Muscle layer of colon (tissue), 2 donors: ENCODE measurements at regions not wholly inside any gene's neighbourhood (a gene's known extent, or its start where the extent isn't known, plus 50 kb on each side); places are given as distances from the start of the nearest gene placed in this dataset.
A peak's percentile ranks its signal among the peaks of the same experiment; 100 is the strongest.

Source experiments
- H3K27ac ChIP-seq: one replicate; pipeline ENCODE4 v1.7.0; 2013; ENCODE audit warnings: low read depth, mild to moderate bottlenecking, low read length, moderate library complexity
- H3K27me3 ChIP-seq, 2 donors: one replicate each; pipeline ENCODE4 v1.7.0; 2013; ENCODE audit warnings: low read length in 2 of 2, mild to moderate bottlenecking in 2 of 2; ENCODE audit not compliant: insufficient read depth in 2 of 2, control insufficient read depth in 1 of 2
- H3K36me3 ChIP-seq: one replicate; pipeline ENCODE4 v1.7.0; 2013; ENCODE audit warnings: mild to moderate bottlenecking, low read length; ENCODE audit not compliant: insufficient read depth
- H3K4me1 ChIP-seq: one replicate; pipeline ENCODE4 v1.7.0; 2013; ENCODE audit warnings: mild to moderate bottlenecking, low read length; ENCODE audit not compliant: insufficient read depth
- H3K4me3 ChIP-seq, 2 donors: one replicate each; pipeline ENCODE4 v1.7.0; 2013; ENCODE audit warnings: low read length in 2 of 2, low read depth in 1 of 2, mild to moderate bottlenecking in 1 of 2, moderate library complexity in 1 of 2
- H3K9ac ChIP-seq: one replicate; pipeline ENCODE4 v1.7.0; 2013; ENCODE audit warnings: low read length
- H3K9me3 ChIP-seq: one replicate; pipeline ENCODE4 v1.7.0; 2013; ENCODE audit warnings: mild to moderate bottlenecking, low read length
- donor health status: abdominal sarcoma.
- donor health status: Adenocarcinoma of cecum.

- no peak overlapping the region for H3K9ac ChIP-seq
- no peaks in the 10 kb centered on the region for H3K27me3 ChIP-seq
- H3K36me3 ChIP-seq, result no peaks in the 10 kb centered on the region
- peaks cover 4% of the 10 kb centered on the region for H3K4me1 ChIP-seq
- H3K9me3 ChIP-seq, result no peaks in the 10 kb centered on the region
- H3K4me3 ChIP-seq, result peak overlapping the region in 1 of 2 donors; percentile 43
- no peak overlapping the region for H3K27ac ChIP-seq
Observed at GRCh38 chr5:174419540-174420132, 304.7 kb upstream of the MSX2 start.

GRCh38 chr5:174420651-174421407 lies 303.6 kb upstream of the MSX2 start:
- Histone ChIP-seq H3K27ac (no peak overlapping the region), H3K4me3 (no peak overlapping the region), H3K9me3 (no peaks in the 10 kb centered on the region), H3K27me3 (no peaks in the 10 kb centered on the region), H3K9ac (no peak overlapping the region), H3K4me1 (peaks cover 4% of the 10 kb centered on the region), H3K36me3 (no peaks in the 10 kb centered on the region)

DNA sequence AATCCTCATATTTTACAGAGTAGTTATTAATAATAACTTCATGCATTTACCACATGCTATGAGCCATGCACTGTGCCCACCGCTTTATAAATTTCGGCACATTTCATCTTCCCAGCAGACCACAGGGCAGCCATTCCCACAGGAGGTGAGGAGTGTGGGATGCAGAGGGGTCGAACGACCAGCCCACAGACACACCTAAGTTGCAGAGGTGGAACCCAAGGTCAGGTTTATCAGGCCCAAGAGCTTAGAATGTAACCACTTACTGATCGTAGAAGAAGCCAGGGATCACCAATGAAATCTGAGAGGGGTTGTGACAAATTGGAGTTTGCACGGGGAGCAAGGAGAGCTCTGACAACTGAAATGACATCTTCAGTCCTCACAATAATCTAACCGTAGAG lies 303.0 kb upstream of the MSX2 start:
- Histone ChIP-seq H3K4me3 (no peak overlapping the region), H3K27ac (no peak overlapping the region), H3K36me3 (no peaks in the 10 kb centered on the region), H3K9ac (no peak overlapping the region), H3K9me3 (no peaks in the 10 kb centered on the region), H3K4me1 (peaks cover 4% of the 10 kb centered on the region), H3K27me3 (no peaks in the 10 kb centered on the region)

DNA sequence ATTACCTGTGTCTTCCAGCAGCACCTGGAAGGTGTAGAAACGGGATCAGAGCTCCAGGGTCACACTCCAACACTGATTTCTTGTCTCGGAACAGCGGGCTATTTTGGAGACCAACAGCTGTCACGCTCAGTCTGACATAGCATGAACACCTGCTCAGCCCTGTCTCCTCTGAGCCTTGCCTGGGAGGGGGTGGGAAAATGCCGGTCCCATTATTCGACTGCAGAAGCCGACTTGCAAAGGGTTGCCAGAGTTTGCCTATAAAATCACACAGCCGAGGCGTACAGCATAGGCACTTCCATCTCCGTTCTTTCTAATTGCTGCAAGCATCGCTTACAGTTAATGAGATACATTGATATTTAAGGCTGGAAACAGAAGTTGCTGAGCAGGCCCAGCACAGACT lies 300.8 kb upstream of the MSX2 start:
- Histone ChIP-seq H3K9me3 (no peaks in the 10 kb centered on the region), H3K4me1 (peaks cover 4% of the 10 kb centered on the region), H3K4me3 (no peak overlapping the region), H3K27me3 (no peaks in the 10 kb centered on the region), H3K27ac (no peak overlapping the region), H3K36me3 (no peaks in the 10 kb centered on the region), H3K9ac (no peak overlapping the region)

DNA sequence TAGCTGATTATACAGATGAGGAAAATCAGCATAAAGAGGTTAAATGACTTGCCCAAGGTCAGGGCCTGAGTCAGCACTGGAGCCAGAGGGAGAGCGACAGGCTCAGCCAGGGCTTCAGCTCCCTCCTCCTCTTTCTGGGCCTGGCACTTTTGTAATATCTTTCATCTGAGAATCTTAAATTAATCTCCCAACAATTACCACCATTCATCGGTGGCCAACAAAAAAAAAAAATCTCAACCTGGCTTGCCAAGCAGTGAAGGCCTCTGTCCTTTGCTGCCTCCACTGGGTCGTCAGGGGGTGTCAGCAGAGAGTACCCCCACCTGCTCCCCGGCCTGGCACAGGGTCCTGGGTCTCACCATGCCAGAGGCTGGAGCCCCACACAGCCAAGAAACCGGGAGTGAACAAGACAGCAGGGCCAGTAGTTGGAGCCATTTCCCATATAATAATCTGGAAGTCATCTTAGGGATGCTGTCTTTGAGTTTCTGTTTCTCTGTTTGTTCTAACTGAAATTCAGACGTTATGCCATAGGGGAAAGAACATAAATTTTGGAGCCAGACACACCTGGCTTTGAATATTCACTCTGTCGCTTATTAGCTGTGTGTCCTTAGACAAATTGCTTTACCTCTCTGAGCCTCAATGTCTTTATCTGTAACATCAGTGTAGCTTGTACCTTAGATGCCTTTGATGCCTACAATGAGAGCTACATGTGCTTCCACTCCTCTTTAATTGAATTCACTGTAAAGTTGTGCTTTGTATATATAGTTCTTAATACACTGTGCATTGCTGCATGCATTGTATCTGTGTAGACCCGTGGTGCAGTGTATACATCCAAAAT lies 299.9 kb upstream of the MSX2 start:
- H3K36me3 ChIP-seq, result no peaks in the 10 kb centered on the region
- no peak overlapping the region for H3K27ac ChIP-seq
- H3K9ac ChIP-seq, result no peak overlapping the region
- H3K4me3 ChIP-seq, result no peak overlapping the region
- H3K9me3 ChIP-seq, result no peaks in the 10 kb centered on the region
- H3K27me3 ChIP-seq, result no peaks in the 10 kb centered on the region
- H3K4me1 ChIP-seq, result no peaks in the 10 kb centered on the region

GRCh38 chr5:174425271-174425963 lies 299.0 kb upstream of the MSX2 start:
- H3K9ac ChIP-seq, result no peak overlapping the region
- no peak overlapping the region for H3K4me3 ChIP-seq
- H3K4me1 ChIP-seq, result no peaks in the 10 kb centered on the region
- H3K36me3 ChIP-seq, result no peaks in the 10 kb centered on the region
- H3K27ac ChIP-seq, result no peak overlapping the region
- no peaks in the 10 kb centered on the region for H3K9me3 ChIP-seq
- no peaks in the 10 kb centered on the region for H3K27me3 ChIP-seq

GRCh38 chr5:174425964-174426290 lies 298.5 kb upstream of the MSX2 start:
- Histone ChIP-seq H3K4me3 (no peak overlapping the region), H3K36me3 (no peaks in the 10 kb centered on the region), H3K9ac (no peak overlapping the region), H3K27ac (no peak overlapping the region), H3K4me1 (no peaks in the 10 kb centered on the region), H3K27me3 (no peaks in the 10 kb centered on the region), H3K9me3 (no peaks in the 10 kb centered on the region)

GRCh38 chr5:174426388-174426787 lies 298.0 kb upstream of the MSX2 start:
- H3K9me3 ChIP-seq, result no peaks in the 10 kb centered on the region
- H3K9ac ChIP-seq, result no peak overlapping the region
- H3K27ac ChIP-seq, result no peak overlapping the region
- no peaks in the 10 kb centered on the region for H3K36me3 ChIP-seq
- no peak overlapping the region for H3K4me3 ChIP-seq
- H3K27me3 ChIP-seq, result no peaks in the 10 kb centered on the region
- H3K4me1 ChIP-seq, result no peaks in the 10 kb centered on the region

DNA sequence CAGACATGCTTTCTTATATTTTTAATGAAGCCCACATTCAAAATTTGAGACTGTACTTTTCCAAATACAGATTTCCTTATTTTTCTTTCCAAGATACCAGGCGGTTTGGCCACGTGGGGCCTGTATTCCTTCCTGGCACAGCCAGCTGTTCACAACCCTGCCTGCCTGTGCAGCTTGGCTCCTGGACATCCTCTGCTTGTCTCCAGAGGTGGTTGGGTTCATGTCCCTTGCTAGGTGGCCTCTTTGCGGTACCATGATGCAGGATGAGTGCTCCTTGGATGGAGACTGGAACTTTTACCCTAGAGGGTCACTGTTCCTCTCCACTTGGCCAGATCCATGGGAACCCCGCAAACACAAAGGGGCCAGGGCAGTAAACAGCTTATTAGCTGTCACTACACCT lies 297.5 kb upstream of the MSX2 start:
- H3K27ac ChIP-seq, result no peak overlapping the region
- no peak overlapping the region for H3K9ac ChIP-seq
- H3K27me3 ChIP-seq, result no peaks in the 10 kb centered on the region
- H3K4me3 ChIP-seq, result no peak overlapping the region
- no peaks in the 10 kb centered on the region for H3K4me1 ChIP-seq
- no peaks in the 10 kb centered on the region for H3K36me3 ChIP-seq
- no peaks in the 10 kb centered on the region for H3K9me3 ChIP-seq

DNA sequence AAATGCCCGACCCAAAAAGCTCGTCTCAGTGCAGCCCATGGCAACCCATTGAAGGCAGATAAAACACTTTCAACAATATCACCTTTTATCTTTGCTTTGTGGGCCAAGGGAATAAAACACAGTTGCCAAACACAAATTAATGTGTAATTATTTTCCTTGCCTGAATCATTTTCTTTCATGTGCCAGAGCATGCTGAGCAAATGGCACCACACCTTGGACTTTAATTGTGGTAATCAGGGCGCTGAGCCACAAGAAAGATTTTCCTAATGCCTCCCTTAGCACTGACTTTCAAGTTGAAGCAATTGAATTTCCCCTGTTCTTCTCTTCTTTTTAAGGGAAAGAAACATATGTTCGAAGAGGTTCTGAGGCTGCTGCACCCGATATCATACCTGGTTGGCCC lies 297.1 kb upstream of the MSX2 start:
- Histone ChIP-seq H3K36me3 (no peaks in the 10 kb centered on the region), H3K9ac (no peak overlapping the region), H3K27ac (no peak overlapping the region), H3K9me3 (no peaks in the 10 kb centered on the region), H3K4me1 (no peaks in the 10 kb centered on the region), H3K4me3 (no peak overlapping the region), H3K27me3 (no peaks in the 10 kb centered on the region)

DNA sequence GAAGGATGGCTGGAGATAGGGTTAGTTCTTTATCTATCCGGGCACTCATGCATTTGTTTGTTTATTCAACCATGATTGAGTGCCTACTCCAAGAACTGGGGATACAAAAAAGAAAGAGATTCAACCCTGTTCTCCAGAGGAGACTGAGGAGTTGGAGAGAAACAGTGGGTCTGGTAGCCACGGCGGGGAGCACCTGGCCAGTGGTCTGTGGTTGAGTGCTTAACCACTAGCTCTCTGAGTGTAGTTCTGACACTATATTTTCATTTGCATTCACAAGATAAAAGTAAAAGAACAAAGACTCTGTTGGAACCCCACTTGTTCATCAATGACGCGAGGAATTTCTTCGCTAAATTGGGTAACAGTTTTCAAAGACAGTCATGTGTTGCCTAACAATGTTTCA lies 295.5 kb upstream of the MSX2 start:
- no peaks in the 10 kb centered on the region for H3K27me3 ChIP-seq
- H3K4me1 ChIP-seq, result no peaks in the 10 kb centered on the region
- no peak overlapping the region for H3K4me3 ChIP-seq
- H3K9ac ChIP-seq, result no peak overlapping the region
- H3K9me3 ChIP-seq, result no peaks in the 10 kb centered on the region
- no peak overlapping the region for H3K27ac ChIP-seq
- H3K36me3 ChIP-seq, result no peaks in the 10 kb centered on the region
